Activated CD4-positive, alpha-beta T cell treated with anti-CD3 and anti-CD28 coated beads, Interleukin-2, amount 10 ng/mL, durations not matched to agents 24 days and 14 days (primary cell): ENCODE measurements at regions not wholly inside any gene's neighbourhood (a gene's known extent, or its start where the extent isn't known, plus 50 kb on each side); places are given as distances from the start of the nearest gene placed in this dataset.

ENCODE experiments used
- DNase-seq: peaks from one replicate; pipeline ENCODE4 v3.0.0; 2022
- H3K27ac Mint-ChIP-seq: one replicate; pipeline ENCODE4 v1.8.0; 2022; ENCODE audit warnings: mild to moderate bottlenecking, mixed read lengths
- H3K27me3 Mint-ChIP-seq: one replicate; pipeline ENCODE4 v1.8.0; 2022; ENCODE audit warnings: mixed read lengths
- H3K36me3 Mint-ChIP-seq: one replicate; pipeline ENCODE4 v1.8.0; 2022; ENCODE audit warnings: low read depth, mild to moderate bottlenecking, mixed read lengths
- H3K4me1 Mint-ChIP-seq: one replicate; pipeline ENCODE4 v1.8.0; 2021; ENCODE audit warnings: mixed read lengths
- H3K4me3 Mint-ChIP-seq: one replicate; pipeline ENCODE4 v1.8.0; 2022; ENCODE audit warnings: mild to moderate bottlenecking, moderate library complexity, mixed read lengths
- H3K9me3 Mint-ChIP-seq: one replicate; pipeline ENCODE4 v1.8.0; 2021; ENCODE audit warnings: mixed read lengths
- intact Hi-C: fragments of 100-400 bp; cut with micrococcal nuclease; formaldehyde crosslinking; loops from one replicate; pipeline ENCODE4 v1.15.1; 2023

- H3K36me3 Mint-ChIP-seq: no peaks in the 10 kb centered on the region
- H3K27ac Mint-ChIP-seq: no peak overlapping the region
- H3K4me1 Mint-ChIP-seq: no peaks in the 10 kb centered on the region
- intact Hi-C loops: no loop called here
- no peak for DNase-seq
- no peak overlapping the region for H3K4me3 Mint-ChIP-seq
- H3K9me3 Mint-ChIP-seq: peaks cover 8% of the 10 kb centered on the region
- H3K27me3 Mint-ChIP-seq: no peaks in the 10 kb centered on the region
These were observed 947.5 kb upstream of the CTNND2 start for GRCh38 chr5:12851761-12852160.

GRCh38 chr5:12848709-12849108 lies 944.5 kb upstream of the CTNND2 start:
- no peak overlapping the region for H3K27ac Mint-ChIP-seq
- peaks cover 4% of the 10 kb centered on the region for H3K9me3 Mint-ChIP-seq
- intact Hi-C loops: no loop called here
- H3K4me1 Mint-ChIP-seq: no peaks in the 10 kb centered on the region
- H3K27me3 Mint-ChIP-seq: no peaks in the 10 kb centered on the region
- DNase-seq: no peak
- no peaks in the 10 kb centered on the region for H3K36me3 Mint-ChIP-seq
- H3K4me3 Mint-ChIP-seq: no peak overlapping the region

GRCh38 chr5:12845549-12846159 lies 941.4 kb upstream of the CTNND2 start:
- no peak for DNase-seq
- no peaks in the 10 kb centered on the region for H3K36me3 Mint-ChIP-seq
- H3K9me3 Mint-ChIP-seq: peaks cover 6% of the 10 kb centered on the region
- no peaks in the 10 kb centered on the region for H3K4me1 Mint-ChIP-seq
- intact Hi-C loops: no loop called here
- H3K27me3 Mint-ChIP-seq: no peaks in the 10 kb centered on the region
- H3K27ac Mint-ChIP-seq: no peak overlapping the region
- no peak overlapping the region for H3K4me3 Mint-ChIP-seq

- DNase-seq: no peak
- Mint-ChIP-seq H3K4me1 (no peaks in the 10 kb centered on the region), H3K9me3 (peaks cover 10% of the 10 kb centered on the region), H3K27me3 (no peaks in the 10 kb centered on the region), H3K36me3 (no peaks in the 10 kb centered on the region), H3K4me3 (no peak overlapping the region), H3K27ac (no peak overlapping the region)
- intact Hi-C loops: no loop called here
These were observed 936.7 kb upstream of the CTNND2 start for GRCh38 chr5:12840972-12841371.

- no peak for DNase-seq
- Mint-ChIP-seq H3K27me3 (no peaks in the 10 kb centered on the region), H3K27ac (no peak overlapping the region), H3K9me3 (peaks cover 10% of the 10 kb centered on the region), H3K4me3 (no peak overlapping the region), H3K4me1 (no peaks in the 10 kb centered on the region), H3K36me3 (no peaks in the 10 kb centered on the region)
- intact Hi-C loops: no loop called here
These were observed 933.3 kb upstream of the CTNND2 start for GRCh38 chr5:12837592-12837991.

GRCh38 chr5:12825163-12825562 lies 920.9 kb upstream of the CTNND2 start:
- Mint-ChIP-seq H3K4me3 (no peak overlapping the region), H3K27me3 (no peaks in the 10 kb centered on the region), H3K27ac (no peak overlapping the region), H3K4me1 (no peaks in the 10 kb centered on the region), H3K36me3 (no peaks in the 10 kb centered on the region), H3K9me3 (peaks cover 22% of the 10 kb centered on the region)
- no peak for DNase-seq
- intact Hi-C loops: no loop called here

GRCh38 chr5:12805165-12805698 lies 901.0 kb upstream of the CTNND2 start:
- no peaks in the 10 kb centered on the region for H3K36me3 Mint-ChIP-seq
- no peak overlapping the region for H3K4me3 Mint-ChIP-seq
- H3K27me3 Mint-ChIP-seq: no peaks in the 10 kb centered on the region
- no peak overlapping the region for H3K27ac Mint-ChIP-seq
- no peaks in the 10 kb centered on the region for H3K4me1 Mint-ChIP-seq
- peaks cover 9% of the 10 kb centered on the region for H3K9me3 Mint-ChIP-seq
- intact Hi-C loops: no loop called here
- no peak for DNase-seq

GRCh38 chr5:12799165-12799564 lies 894.9 kb upstream of the CTNND2 start:
- intact Hi-C loops: no loop called here
- H3K4me3 Mint-ChIP-seq: no peak overlapping the region
- H3K27ac Mint-ChIP-seq: no peak overlapping the region
- H3K4me1 Mint-ChIP-seq: no peaks in the 10 kb centered on the region
- H3K27me3 Mint-ChIP-seq: no peaks in the 10 kb centered on the region
- no peaks in the 10 kb centered on the region for H3K36me3 Mint-ChIP-seq
- no peak for DNase-seq
- H3K9me3 Mint-ChIP-seq: peaks cover 17% of the 10 kb centered on the region

- DNase-seq: no peak
- intact Hi-C loops: no loop called here
- H3K4me3 Mint-ChIP-seq: no peak overlapping the region
- no peaks in the 10 kb centered on the region for H3K27me3 Mint-ChIP-seq
- no peaks in the 10 kb centered on the region for H3K36me3 Mint-ChIP-seq
- peaks cover 18% of the 10 kb centered on the region for H3K9me3 Mint-ChIP-seq
- no peaks in the 10 kb centered on the region for H3K4me1 Mint-ChIP-seq
- no peak overlapping the region for H3K27ac Mint-ChIP-seq
These were observed 891.1 kb upstream of the CTNND2 start for GRCh38 chr5:12795333-12795663.

GRCh38 chr5:12794476-12795332 lies 890.5 kb upstream of the CTNND2 start:
- DNase-seq: no peak
- intact Hi-C loops: no loop called here
- Mint-ChIP-seq H3K27me3 (no peaks in the 10 kb centered on the region), H3K4me3 (no peak overlapping the region), H3K9me3 (peaks cover 19% of the 10 kb centered on the region), H3K27ac (no peak overlapping the region), H3K36me3 (no peaks in the 10 kb centered on the region), H3K4me1 (no peaks in the 10 kb centered on the region)

GRCh38 chr5:12793373-12793772 lies 889.1 kb upstream of the CTNND2 start:
- Mint-ChIP-seq H3K4me1 (no peaks in the 10 kb centered on the region), H3K9me3 (peaks cover 20% of the 10 kb centered on the region), H3K27me3 (no peaks in the 10 kb centered on the region), H3K27ac (no peak overlapping the region), H3K36me3 (no peaks in the 10 kb centered on the region), H3K4me3 (no peak overlapping the region)
- no peak for DNase-seq
- intact Hi-C loops: no loop called here

GRCh38 chr5:12780536-12780935 lies 876.3 kb upstream of the CTNND2 start:
- no peaks in the 10 kb centered on the region for H3K27me3 Mint-ChIP-seq
- H3K27ac Mint-ChIP-seq: no peak overlapping the region
- H3K4me1 Mint-ChIP-seq: no peaks in the 10 kb centered on the region
- H3K36me3 Mint-ChIP-seq: no peaks in the 10 kb centered on the region
- DNase-seq: no peak
- no peaks in the 10 kb centered on the region for H3K9me3 Mint-ChIP-seq
- intact Hi-C loops: no loop called here
- no peak overlapping the region for H3K4me3 Mint-ChIP-seq

- no peak for DNase-seq
- Mint-ChIP-seq H3K9me3 (no peaks in the 10 kb centered on the region), H3K4me1 (no peaks in the 10 kb centered on the region), H3K27me3 (no peaks in the 10 kb centered on the region), H3K4me3 (no peak overlapping the region), H3K27ac (no peak overlapping the region), H3K36me3 (no peaks in the 10 kb centered on the region)
- intact Hi-C loops: no loop called here
These were observed 873.1 kb upstream of the CTNND2 start for GRCh38 chr5:12777342-12777741.

- Mint-ChIP-seq H3K4me3 (no peak overlapping the region), H3K36me3 (no peaks in the 10 kb centered on the region), H3K9me3 (peaks cover 3% of the 10 kb centered on the region), H3K27ac (no peak overlapping the region), H3K4me1 (no peaks in the 10 kb centered on the region), H3K27me3 (no peaks in the 10 kb centered on the region)
- intact Hi-C loops: no loop called here
- no peak for DNase-seq
These were observed 868.0 kb upstream of the CTNND2 start for GRCh38 chr5:12772276-12772675.
